HG03045 (cell line): ENCODE measurements at regions not wholly inside any gene's neighbourhood (a gene's known extent, or its start where the extent isn't known, plus 50 kb on each side); places are given as distances from the start of the nearest gene placed in this dataset.
"Not testable (repeated sequence)": the region's sequence is repeated elsewhere in the genome, so short reads cannot be mapped to it uniquely, and the experiment has no call there.

ENCODE experiments used
- ATAC-seq: cut with Tn5 transposase; IDR thresholded peaks from one replicate; pipeline ENCODE4 v1.9.1; 2021; ENCODE audit warnings: mild to moderate bottlenecking, moderate library complexity; ENCODE audit not compliant: unreplicated experiment

- ATAC-seq = no peak
These were observed 184.0 kb upstream of the NEGR1 start for GRCh38 chr1:72466376-72466775.

GRCh38 chr1:72462186-72462905 is 180.0 kb upstream of the NEGR1 start:
- no peak for ATAC-seq

GRCh38 chr1:72442262-72442661 is 159.9 kb upstream of the NEGR1 start:
- no peak for ATAC-seq

- ATAC-seq = no peak
These were observed 156.7 kb upstream of the NEGR1 start for GRCh38 chr1:72439036-72439435.

- no peak for ATAC-seq
These were observed 155.9 kb upstream of the NEGR1 start for GRCh38 chr1:72438270-72438669.

- peak; percentile 52 for ATAC-seq
These were observed 152.7 kb upstream of the NEGR1 start for GRCh38 chr1:72435025-72435424.

GRCh38 chr1:72434070-72434469 is 151.7 kb upstream of the NEGR1 start:
- ATAC-seq = no peak

- ATAC-seq = peak; percentile 64
These were observed 151.3 kb upstream of the NEGR1 start for GRCh38 chr1:72433591-72433990.

GRCh38 chr1:72432645-72433267 is 150.4 kb upstream of the NEGR1 start:
- peak; percentile 51 for ATAC-seq

- no peak for ATAC-seq
These were observed 149.5 kb upstream of the NEGR1 start for GRCh38 chr1:72431810-72432209.

GRCh38 chr1:72428276-72428675 is 145.9 kb upstream of the NEGR1 start:
- not testable (repeated sequence) for ATAC-seq

- no peak for ATAC-seq
These were observed 136.9 kb upstream of the NEGR1 start for GRCh38 chr1:72419229-72419628.

GRCh38 chr1:72412286-72412685 is 129.9 kb upstream of the NEGR1 start:
- no peak for ATAC-seq

GRCh38 chr1:72399807-72400206 is 117.5 kb upstream of the NEGR1 start:
- ATAC-seq = no peak

GRCh38 chr1:72397786-72398185 is 115.4 kb upstream of the NEGR1 start:
- no peak for ATAC-seq

GRCh38 chr1:72394457-72394856 is 112.1 kb upstream of the NEGR1 start:
- no peak for ATAC-seq

GRCh38 chr1:72379072-72379471 is 96.7 kb upstream of the NEGR1 start:
- ATAC-seq = no peak

- no peak for ATAC-seq
These were observed 92.9 kb upstream of the NEGR1 start for GRCh38 chr1:72375226-72375625.

GRCh38 chr1:72371259-72372035 is 89.1 kb upstream of the NEGR1 start:
- no peak for ATAC-seq

- not testable (repeated sequence) for ATAC-seq
These were observed 88.5 kb upstream of the NEGR1 start for GRCh38 chr1:72370836-72371235.

GRCh38 chr1:72369069-72369757 is 86.9 kb upstream of the NEGR1 start:
- ATAC-seq = no peak
